ENCODE measurements at regions not wholly inside any gene's neighbourhood (a gene's known extent, or its start where the extent isn't known, plus 50 kb on each side); places are given as distances from the start of the nearest gene placed in this dataset.

- no peak overlapping the region for H3K4me3 ChIP-seq (ENCODE audit: insufficient read depth, low read depth, low read length)
- no peaks in the 10 kb centered on the region for H3K27me3 Mint-ChIP-seq (ENCODE audit: low read depth, unreplicated experiment)
- H3K36me3 Mint-ChIP-seq (ENCODE audit: low read depth, unreplicated experiment): no peaks in the 10 kb centered on the region
- no peaks in the 10 kb centered on the region for H3K9me3 Mint-ChIP-seq (ENCODE audit: unreplicated experiment)
- no peak overlapping the region for H3K27ac Mint-ChIP-seq (ENCODE audit: unreplicated experiment)
- no peak overlapping the region for H2AFZ ChIP-seq (ENCODE audit: low read depth, low read length)
- TF ChIP-seq EZH2 (IDR thresholded peaks at IDR 0.05; ENCODE audit: insufficient read depth, low read length) (no peak), CTCF (IDR thresholded peaks at IDR 0.05; ENCODE audit: insufficient read depth, low read depth, low read length) (no peak)
- no peaks in the 10 kb centered on the region for H3K27me3 ChIP-seq (ENCODE audit: insufficient read depth, low read length)
- no peak overlapping the region for H3K27ac ChIP-seq (ENCODE audit: low read depth, low read length)
- FAIRE-seq (peak; percentile 50), DNase-seq (ENCODE audit: low read depth) (peak; percentile 14)
- H3K4me3 Mint-ChIP-seq (ENCODE audit: unreplicated experiment): no peak overlapping the region
- H4K20me1 ChIP-seq (ENCODE audit: insufficient read depth, low read length): no peaks in the 10 kb centered on the region
- H3K4me1 ChIP-seq (ENCODE audit: insufficient read depth, low read length): peaks cover 5% of the 10 kb centered on the region
- no peak overlapping the region for H3K9ac ChIP-seq (ENCODE audit: low read length)
- H3K79me2 ChIP-seq (ENCODE audit: insufficient read depth, low read length): no peaks in the 10 kb centered on the region
- no peak overlapping the region for H3K4me2 ChIP-seq (ENCODE audit: low read length)
- no peaks in the 10 kb centered on the region for H3K36me3 ChIP-seq (ENCODE audit: insufficient read depth, low read length)
- H3K9me3 ChIP-seq (ENCODE audit: insufficient read depth, low read depth, low read length): no peaks in the 10 kb centered on the region
- peaks cover 11% of the 10 kb centered on the region for H3K4me1 Mint-ChIP-seq (ENCODE audit: low read depth, unreplicated experiment)
Measured at GRCh38 chr6:113412589-113413357, 444.4 kb upstream of the MARCKS start.

GRCh38 chr6:113414511-113414910 is 442.6 kb upstream of the MARCKS start:
- no peak overlapping the region for H3K4me3 ChIP-seq (ENCODE audit: insufficient read depth, low read depth, low read length)
- TF ChIP-seq CTCF (IDR thresholded peaks at IDR 0.05; ENCODE audit: insufficient read depth, low read depth, low read length) (peak; percentile 71), EZH2 (IDR thresholded peaks at IDR 0.05; ENCODE audit: insufficient read depth, low read length) (no peak)
- peak overlapping the region; percentile 22 for H3K27ac ChIP-seq (ENCODE audit: low read depth, low read length)
- H3K9ac ChIP-seq (ENCODE audit: low read length): no peak overlapping the region
- H4K20me1 ChIP-seq (ENCODE audit: insufficient read depth, low read length): no peaks in the 10 kb centered on the region
- H3K36me3 Mint-ChIP-seq (ENCODE audit: low read depth, unreplicated experiment): no peaks in the 10 kb centered on the region
- peaks cover 11% of the 10 kb centered on the region for H3K4me1 Mint-ChIP-seq (ENCODE audit: low read depth, unreplicated experiment)
- H3K9me3 Mint-ChIP-seq (ENCODE audit: unreplicated experiment): no peaks in the 10 kb centered on the region
- FAIRE-seq (peak; percentile 37), DNase-seq (ENCODE audit: low read depth) (peak; percentile 73)
- no peak overlapping the region for H3K4me2 ChIP-seq (ENCODE audit: low read length)
- H3K27ac Mint-ChIP-seq (ENCODE audit: unreplicated experiment): no peak overlapping the region
- no peaks in the 10 kb centered on the region for H3K9me3 ChIP-seq (ENCODE audit: insufficient read depth, low read depth, low read length)
- no peak overlapping the region for H2AFZ ChIP-seq (ENCODE audit: low read depth, low read length)
- H3K27me3 Mint-ChIP-seq (ENCODE audit: low read depth, unreplicated experiment): no peaks in the 10 kb centered on the region
- no peak overlapping the region for H3K4me3 Mint-ChIP-seq (ENCODE audit: unreplicated experiment)
- H3K27me3 ChIP-seq (ENCODE audit: insufficient read depth, low read length): no peaks in the 10 kb centered on the region
- no peaks in the 10 kb centered on the region for H3K36me3 ChIP-seq (ENCODE audit: insufficient read depth, low read length)
- no peaks in the 10 kb centered on the region for H3K79me2 ChIP-seq (ENCODE audit: insufficient read depth, low read length)
- peaks cover 5% of the 10 kb centered on the region for H3K4me1 ChIP-seq (ENCODE audit: insufficient read depth, low read length)

GRCh38 chr6:113416170-113416569 is 441.0 kb upstream of the MARCKS start:
- no peak overlapping the region for H3K27ac ChIP-seq (ENCODE audit: low read depth, low read length)
- TF ChIP-seq CTCF (IDR thresholded peaks at IDR 0.05; ENCODE audit: insufficient read depth, low read depth, low read length) (no peak), EZH2 (IDR thresholded peaks at IDR 0.05; ENCODE audit: insufficient read depth, low read length) (no peak)
- H2AFZ ChIP-seq (ENCODE audit: low read depth, low read length): no peak overlapping the region
- peaks cover 5% of the 10 kb centered on the region for H3K4me1 ChIP-seq (ENCODE audit: insufficient read depth, low read length)
- H3K4me3 ChIP-seq (ENCODE audit: insufficient read depth, low read depth, low read length): no peak overlapping the region
- no peak overlapping the region for H3K9ac ChIP-seq (ENCODE audit: low read length)
- FAIRE-seq (peak; percentile 43), DNase-seq (ENCODE audit: low read depth) (peak; percentile 26)
- H3K9me3 Mint-ChIP-seq (ENCODE audit: unreplicated experiment): no peaks in the 10 kb centered on the region
- H3K4me2 ChIP-seq (ENCODE audit: low read length): no peak overlapping the region
- H3K79me2 ChIP-seq (ENCODE audit: insufficient read depth, low read length): no peaks in the 10 kb centered on the region
- H3K27me3 Mint-ChIP-seq (ENCODE audit: low read depth, unreplicated experiment): no peaks in the 10 kb centered on the region
- H3K36me3 Mint-ChIP-seq (ENCODE audit: low read depth, unreplicated experiment): no peaks in the 10 kb centered on the region
- no peaks in the 10 kb centered on the region for H3K27me3 ChIP-seq (ENCODE audit: insufficient read depth, low read length)
- H3K4me3 Mint-ChIP-seq (ENCODE audit: unreplicated experiment): no peak overlapping the region
- no peaks in the 10 kb centered on the region for H4K20me1 ChIP-seq (ENCODE audit: insufficient read depth, low read length)
- peaks cover 4% of the 10 kb centered on the region for H3K4me1 Mint-ChIP-seq (ENCODE audit: low read depth, unreplicated experiment)
- H3K9me3 ChIP-seq (ENCODE audit: insufficient read depth, low read depth, low read length): no peaks in the 10 kb centered on the region
- H3K27ac Mint-ChIP-seq (ENCODE audit: unreplicated experiment): no peak overlapping the region
- H3K36me3 ChIP-seq (ENCODE audit: insufficient read depth, low read length): no peaks in the 10 kb centered on the region
